Retinal pigment epithelial cell (primary cell): ENCODE measurements at regions not wholly inside any gene's neighbourhood (a gene's known extent, or its start where the extent isn't known, plus 50 kb on each side); places are given as distances from the start of the nearest gene placed in this dataset.

ENCODE experiments used
- DNase-seq: peaks from one replicate; pipeline ENCODE4 v3.0.0-alpha.2; 2010; ENCODE audit warnings: low read depth
- H3K4me3 ChIP-seq: 2 replicates; pipeline ENCODE4 v1.5.1; 2011; ENCODE audit warnings: mild to moderate bottlenecking, low read length, control low read depth, moderate library complexity
- CTCF ChIP-seq: conservative IDR thresholded peaks from 2 replicates; pipeline ENCODE4 v1.5.1; 2011; ENCODE audit warnings: low read depth, low read length, control low read depth, inconsistent platforms

- H3K4me3 ChIP-seq, result no peak overlapping the region
- DNase-seq, result no peak
- TF ChIP-seq CTCF, result no peak
Measured at GRCh38 chr9:80866121-80866520, 823.2 kb downstream of the TLE1 start.

- H3K4me3 ChIP-seq, result no peak overlapping the region
- DNase-seq, result no peak
- TF ChIP-seq CTCF, result no peak
Measured at GRCh38 chr9:80843028-80843427, 846.3 kb downstream of the TLE1 start.

GRCh38 chr9:80842389-80842788 is 847.0 kb downstream of the TLE1 start:
- no peak for DNase-seq
- H3K4me3 ChIP-seq, result no peak overlapping the region
- no peak for TF ChIP-seq CTCF

GRCh38 chr9:80841888-80842287 is 847.5 kb downstream of the TLE1 start:
- DNase-seq, result no peak
- TF ChIP-seq CTCF, result no peak
- H3K4me3 ChIP-seq, result no peak overlapping the region

DNA sequence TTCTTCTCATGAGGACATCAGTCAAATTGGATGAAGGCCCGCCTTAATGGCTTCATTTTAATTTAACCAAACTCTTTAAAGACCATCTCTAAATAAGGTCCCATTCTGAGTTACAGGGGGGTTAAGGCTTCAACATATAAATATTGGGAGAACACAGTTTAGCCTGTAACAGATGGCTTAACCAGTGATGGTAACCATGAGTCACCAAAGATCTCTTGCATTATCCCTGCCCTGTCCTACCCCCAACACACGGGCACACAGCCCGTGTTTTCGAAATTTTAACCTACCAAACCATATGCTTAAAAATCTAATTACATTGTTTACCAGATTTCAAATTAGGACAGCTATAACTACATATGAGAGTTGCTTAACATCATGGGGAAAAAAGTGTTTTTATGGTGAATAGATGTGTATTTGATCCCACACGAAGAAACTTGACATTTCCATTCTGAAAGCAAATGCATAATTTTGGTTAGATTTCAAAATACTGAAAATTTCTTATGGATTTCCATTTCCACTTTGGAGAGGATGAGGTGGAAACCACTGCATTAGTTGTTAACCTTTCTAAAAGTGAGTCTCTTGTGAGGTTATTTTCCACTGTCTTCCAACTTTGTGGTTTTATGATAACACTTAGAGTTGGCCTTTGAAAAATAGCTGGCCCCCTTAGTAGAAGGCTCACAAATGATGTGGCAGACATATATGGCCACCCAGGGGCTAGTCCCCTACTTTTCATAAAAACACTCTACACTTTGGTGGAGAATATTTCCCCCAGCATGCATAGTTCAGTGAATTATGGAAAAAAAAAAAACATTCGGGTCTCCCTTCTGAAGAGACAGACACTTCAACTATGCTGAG is 849.3 kb downstream of the TLE1 start:
- no peak for TF ChIP-seq CTCF
- no peak overlapping the region for H3K4me3 ChIP-seq
- no peak for DNase-seq

DNA sequence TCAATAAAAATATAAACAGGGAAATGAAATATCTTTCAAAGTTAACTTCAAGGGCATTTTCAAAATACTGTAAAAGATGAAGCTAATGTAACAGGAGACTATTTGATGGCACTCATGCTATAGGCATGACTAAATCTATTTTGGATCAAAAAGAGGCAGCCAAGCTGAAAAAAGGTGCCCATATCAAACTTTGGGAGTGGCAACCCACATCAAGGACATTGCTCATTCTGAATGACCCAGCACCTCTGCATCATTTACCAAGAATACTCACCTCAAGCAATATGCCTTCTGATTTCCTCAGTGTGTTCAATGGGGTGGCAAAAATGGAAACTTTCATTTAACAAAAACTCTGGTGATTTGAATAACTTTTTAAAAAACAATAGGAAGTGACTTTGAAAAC is 853.3 kb downstream of the TLE1 start:
- TF ChIP-seq CTCF, result no peak
- no peak for DNase-seq
- H3K4me3 ChIP-seq, result no peak overlapping the region

GRCh38 chr9:80831751-80832150 is 857.6 kb downstream of the TLE1 start:
- no peak for DNase-seq
- H3K4me3 ChIP-seq, result no peak overlapping the region
- TF ChIP-seq CTCF, result no peak
